Adipocyte (in vitro differentiated cells): ENCODE measurements at regions not wholly inside any gene's neighbourhood (a gene's known extent, or its start where the extent isn't known, plus 50 kb on each side); places are given as distances from the start of the nearest gene placed in this dataset.

Experiments used
- DNase-seq: peaks from one replicate; pipeline ENCODE4 v3.0.0-alpha.2; 2015; ENCODE audit warnings: low read depth
- H3K27me3 ChIP-seq: replicated peaks from 2 replicates; pipeline ENCODE4 v1.7.0; 2013; ENCODE audit warnings: mild to moderate bottlenecking, low read length, moderate library complexity; ENCODE audit not compliant: control insufficient read depth, insufficient read depth
- H3K36me3 ChIP-seq: 2 replicates; pipeline ENCODE4 v1.7.0; 2013; ENCODE audit warnings: low read length, mild to moderate bottlenecking, moderate library complexity; ENCODE audit not compliant: control insufficient read depth, insufficient read depth, severe bottlenecking
- H3K4me1 ChIP-seq: 2 replicates; pipeline ENCODE4 v1.7.0; 2013; ENCODE audit warnings: mild to moderate bottlenecking, low read length, moderate library complexity; ENCODE audit not compliant: control insufficient read depth, insufficient read depth
- H3K4me3 ChIP-seq: 2 replicates; pipeline ENCODE4 v1.7.0; 2013; ENCODE audit warnings: mild to moderate bottlenecking, low read length, moderate library complexity
- H3K9ac ChIP-seq: 2 replicates; pipeline ENCODE4 v1.7.0; 2013; ENCODE audit warnings: mild to moderate bottlenecking, low read length, moderate library complexity
- H3K9me3 ChIP-seq: 2 replicates; pipeline ENCODE4 v1.7.0; 2013; ENCODE audit warnings: mild to moderate bottlenecking, low read length, moderate library complexity; ENCODE audit not compliant: control insufficient read depth

DNA sequence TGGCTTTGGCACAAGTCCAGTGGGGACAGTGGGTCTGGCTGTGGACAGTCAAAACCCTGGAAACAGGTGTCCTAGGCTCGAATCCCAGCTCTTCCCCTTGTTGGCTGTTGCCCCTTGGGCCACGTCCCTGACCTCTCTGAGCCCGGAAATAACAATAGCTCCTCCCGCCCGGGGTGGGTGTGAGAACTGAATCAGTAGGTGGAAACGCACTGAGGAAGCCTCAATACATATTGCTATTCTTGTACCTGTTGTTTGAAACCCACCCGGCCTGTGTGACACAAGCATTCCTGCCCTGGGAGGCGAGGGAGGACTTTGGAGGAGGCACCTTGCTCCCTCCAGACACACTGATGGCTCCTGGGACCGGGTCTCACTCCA is 134.1 kb downstream of the OLFM1 start:
- DNase-seq: no peak
- Histone ChIP-seq H3K9me3 (no peaks in the 10 kb centered on the region), H3K4me1 (peaks cover 3% of the 10 kb centered on the region), H3K27me3 (peaks cover 60% of the 10 kb centered on the region), H3K36me3 (no peaks in the 10 kb centered on the region), H3K9ac (no peak overlapping the region), H3K4me3 (no peak overlapping the region)

DNA sequence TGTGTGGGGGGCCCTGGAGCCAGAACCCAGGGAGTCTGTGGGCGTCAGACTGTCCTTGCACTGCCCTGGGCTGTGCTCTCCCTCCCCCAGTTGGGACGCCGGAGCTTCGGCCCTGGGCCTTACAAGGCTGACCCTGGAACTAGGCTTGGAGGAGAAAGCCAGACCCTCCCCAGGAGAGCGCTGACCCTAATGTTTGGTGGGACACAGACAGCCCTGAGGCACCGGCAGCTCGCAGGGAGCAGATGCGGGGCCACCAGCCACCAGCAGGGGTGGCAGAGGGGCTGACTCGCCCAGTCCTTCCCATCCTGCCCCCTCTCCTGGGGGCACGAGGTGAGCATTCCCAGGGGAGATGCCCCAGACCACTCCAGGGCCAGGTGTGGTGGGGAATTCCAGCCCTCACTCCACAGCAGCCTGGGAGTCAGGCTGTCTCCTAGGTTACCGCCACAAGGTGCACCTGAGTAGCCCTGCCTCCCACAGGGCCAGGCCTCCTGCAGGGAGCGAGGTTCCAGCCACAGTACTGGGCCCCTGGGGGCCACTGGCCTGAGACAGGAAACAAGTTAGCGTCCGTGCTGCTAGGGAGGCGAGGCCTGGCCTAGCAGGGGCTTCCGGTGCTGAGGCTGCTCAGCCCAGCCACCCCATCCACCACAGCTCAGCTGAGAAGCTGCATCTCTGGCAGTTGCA is 134.6 kb downstream of the OLFM1 start:
- no peak overlapping the region for H3K4me3 ChIP-seq
- no peaks in the 10 kb centered on the region for H3K36me3 ChIP-seq
- no peaks in the 10 kb centered on the region for H3K4me1 ChIP-seq
- no peak overlapping the region for H3K9ac ChIP-seq
- no peak for DNase-seq
- no peaks in the 10 kb centered on the region for H3K9me3 ChIP-seq
- H3K27me3 ChIP-seq: peaks cover 56% of the 10 kb centered on the region

DNA sequence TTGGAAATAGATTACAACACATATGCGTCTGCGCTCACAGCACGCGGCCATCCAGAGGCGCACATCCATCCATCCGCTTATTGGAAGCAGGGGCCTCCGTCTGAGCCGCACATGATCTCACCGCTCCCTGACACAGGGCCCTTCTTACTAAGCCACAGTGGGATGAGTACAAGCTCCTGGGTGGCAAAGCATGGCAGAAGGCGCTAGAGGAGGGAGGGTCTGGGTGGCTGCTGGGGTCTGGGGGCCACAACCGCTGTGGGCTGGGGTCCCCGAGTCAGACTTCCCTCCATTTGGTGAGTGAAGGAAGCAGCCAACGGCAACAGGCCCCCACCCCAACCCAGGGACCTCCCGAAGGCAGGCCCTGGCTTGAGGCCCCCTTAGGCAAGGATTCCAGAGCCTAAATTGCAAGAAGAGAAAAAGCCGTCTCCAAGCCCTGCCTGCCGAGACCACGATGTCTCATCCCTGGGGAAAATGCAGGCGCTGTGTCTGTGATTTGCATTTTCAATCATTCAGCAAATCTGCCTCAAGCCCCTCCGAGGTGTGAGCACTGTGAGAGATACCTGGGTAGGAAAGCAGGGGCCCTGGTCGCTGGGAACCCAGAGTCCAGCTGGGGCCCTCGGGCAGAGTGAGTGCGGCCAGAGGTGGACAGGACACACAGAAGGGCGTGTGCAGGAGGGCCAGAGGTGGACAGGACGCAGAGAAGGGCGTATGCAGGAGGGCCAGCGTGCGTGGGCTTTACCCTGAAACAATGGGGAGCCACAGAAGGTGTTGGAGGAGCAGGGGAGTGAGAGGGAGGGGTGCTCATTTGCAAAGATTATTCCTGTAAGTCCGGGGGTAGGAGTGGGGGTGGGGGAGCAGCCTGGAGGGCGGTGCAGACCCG is 135.7 kb downstream of the OLFM1 start:
- no peak for DNase-seq
- no peaks in the 10 kb centered on the region for H3K4me1 ChIP-seq
- no peak overlapping the region for H3K4me3 ChIP-seq
- no peak overlapping the region for H3K9ac ChIP-seq
- H3K36me3 ChIP-seq: no peaks in the 10 kb centered on the region
- no peaks in the 10 kb centered on the region for H3K9me3 ChIP-seq
- H3K27me3 ChIP-seq: peaks cover 51% of the 10 kb centered on the region

DNA sequence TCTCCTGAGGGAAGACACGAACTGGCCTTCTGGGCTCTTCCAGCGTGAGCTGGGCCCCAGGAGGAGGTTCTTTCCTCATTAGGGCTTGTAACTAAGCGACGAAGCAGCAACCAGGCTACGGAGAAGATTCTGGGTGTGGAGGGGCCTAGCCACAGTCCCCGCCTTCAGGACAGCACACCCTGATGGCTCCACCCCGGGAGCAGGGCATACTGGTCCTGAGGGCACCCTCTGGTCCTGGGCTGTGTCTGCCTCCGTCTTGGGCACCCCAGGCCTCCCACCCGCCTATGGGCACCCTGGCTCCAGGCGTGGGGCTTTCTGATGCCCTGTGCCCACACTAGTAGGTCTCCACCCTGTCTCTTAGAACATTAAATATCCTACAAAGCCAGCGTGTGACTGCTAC is 136.4 kb downstream of the OLFM1 start:
- H3K27me3 ChIP-seq: peaks cover 46% of the 10 kb centered on the region
- H3K9me3 ChIP-seq: no peaks in the 10 kb centered on the region
- no peaks in the 10 kb centered on the region for H3K36me3 ChIP-seq
- no peak overlapping the region for H3K9ac ChIP-seq
- H3K4me1 ChIP-seq: no peaks in the 10 kb centered on the region
- no peak for DNase-seq
- no peak overlapping the region for H3K4me3 ChIP-seq

DNA sequence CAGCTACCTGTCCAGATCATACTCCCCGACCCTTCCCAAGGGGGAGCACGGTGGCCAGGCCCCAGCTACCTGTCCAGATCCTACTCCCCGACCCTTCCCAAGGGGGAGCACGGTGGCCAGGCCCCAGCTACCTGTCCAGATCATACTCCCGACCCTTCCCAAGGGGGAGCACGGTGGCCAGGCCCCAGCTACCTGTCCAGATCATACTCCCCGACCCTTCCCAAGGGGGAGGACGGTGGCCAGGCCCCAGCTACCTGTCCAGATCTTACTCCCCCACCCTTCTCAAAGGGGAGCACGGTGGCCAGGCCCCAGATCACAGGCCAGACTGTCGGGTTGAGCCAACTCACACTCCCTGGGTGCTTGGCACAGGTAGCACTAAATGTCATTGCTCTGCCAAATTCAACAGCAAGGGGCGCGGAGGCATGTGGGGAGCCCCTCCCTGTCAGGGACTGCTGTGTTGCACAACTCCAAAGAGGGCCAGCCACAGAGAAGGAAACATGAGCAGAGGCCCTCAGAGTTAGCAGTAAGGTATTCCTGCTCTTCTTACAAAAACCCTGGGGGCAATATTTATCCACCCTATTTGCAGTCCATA is 136.9 kb downstream of the OLFM1 start:
- Histone ChIP-seq H3K4me3 (no peak overlapping the region), H3K9me3 (no peaks in the 10 kb centered on the region), H3K4me1 (no peaks in the 10 kb centered on the region), H3K9ac (no peak overlapping the region), H3K27me3 (peaks cover 45% of the 10 kb centered on the region), H3K36me3 (no peaks in the 10 kb centered on the region)
- DNase-seq: no peak

DNA sequence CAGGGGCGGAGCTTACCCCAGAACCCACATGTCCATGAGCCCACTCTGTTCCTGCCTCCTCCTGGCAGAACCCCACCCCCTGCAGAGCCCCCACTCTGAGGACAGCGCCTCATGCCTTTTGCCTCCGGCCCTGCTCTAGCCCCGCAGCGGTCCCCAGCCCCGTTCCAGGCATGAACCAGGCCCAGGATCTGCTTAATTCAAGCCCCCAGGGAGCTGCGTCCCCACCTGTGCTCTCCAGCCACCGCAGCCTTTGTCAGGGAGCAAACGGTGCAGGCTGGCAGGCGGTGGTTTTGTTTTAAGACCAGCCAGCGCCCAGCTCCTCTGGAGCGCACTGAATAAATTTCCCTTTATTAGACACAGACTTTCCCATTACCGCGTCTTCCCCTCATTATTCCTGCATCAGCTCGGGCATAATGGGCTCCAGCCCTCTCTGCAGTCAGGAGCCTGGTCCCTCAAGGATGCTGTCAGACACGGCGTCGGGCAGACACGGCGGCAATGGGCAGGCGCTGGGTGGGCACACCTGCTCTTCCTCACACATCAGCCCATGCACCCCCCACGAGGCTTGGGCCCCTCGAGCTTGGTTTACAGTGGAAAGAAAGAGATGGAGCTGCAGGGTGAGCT is 137.6 kb downstream of the OLFM1 start:
- Histone ChIP-seq H3K36me3 (no peaks in the 10 kb centered on the region), H3K9ac (no peak overlapping the region), H3K27me3 (peaks cover 46% of the 10 kb centered on the region), H3K9me3 (no peaks in the 10 kb centered on the region), H3K4me1 (no peaks in the 10 kb centered on the region), H3K4me3 (no peak overlapping the region)
- no peak for DNase-seq

DNA sequence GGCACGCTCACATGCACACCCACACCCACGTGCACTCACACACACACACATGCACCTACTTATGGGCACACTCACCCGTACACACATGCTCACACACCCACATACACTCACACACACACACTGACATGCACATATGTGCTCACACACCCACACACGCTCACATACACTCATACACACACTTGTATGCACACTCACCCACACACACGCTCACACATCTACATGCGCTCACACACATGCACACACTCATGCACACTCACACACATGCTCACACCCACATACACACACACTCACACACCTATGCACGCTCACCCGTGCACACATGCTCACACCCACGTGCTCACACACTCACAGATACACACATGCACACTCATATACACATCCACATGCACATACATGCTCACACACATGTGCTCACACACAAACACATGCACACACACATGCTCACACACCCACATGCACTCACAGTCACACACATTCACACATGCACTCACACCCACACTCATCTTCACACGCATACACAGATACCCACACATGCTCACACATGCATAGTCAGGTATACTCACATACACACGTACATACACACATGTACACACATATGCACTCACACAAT is 138.3 kb downstream of the OLFM1 start:
- Histone ChIP-seq H3K4me1 (no peaks in the 10 kb centered on the region), H3K36me3 (no peaks in the 10 kb centered on the region), H3K9me3 (no peaks in the 10 kb centered on the region), H3K27me3 (peaks cover 40% of the 10 kb centered on the region), H3K4me3 (no peak overlapping the region), H3K9ac (no peak overlapping the region)
- DNase-seq: no peak

DNA sequence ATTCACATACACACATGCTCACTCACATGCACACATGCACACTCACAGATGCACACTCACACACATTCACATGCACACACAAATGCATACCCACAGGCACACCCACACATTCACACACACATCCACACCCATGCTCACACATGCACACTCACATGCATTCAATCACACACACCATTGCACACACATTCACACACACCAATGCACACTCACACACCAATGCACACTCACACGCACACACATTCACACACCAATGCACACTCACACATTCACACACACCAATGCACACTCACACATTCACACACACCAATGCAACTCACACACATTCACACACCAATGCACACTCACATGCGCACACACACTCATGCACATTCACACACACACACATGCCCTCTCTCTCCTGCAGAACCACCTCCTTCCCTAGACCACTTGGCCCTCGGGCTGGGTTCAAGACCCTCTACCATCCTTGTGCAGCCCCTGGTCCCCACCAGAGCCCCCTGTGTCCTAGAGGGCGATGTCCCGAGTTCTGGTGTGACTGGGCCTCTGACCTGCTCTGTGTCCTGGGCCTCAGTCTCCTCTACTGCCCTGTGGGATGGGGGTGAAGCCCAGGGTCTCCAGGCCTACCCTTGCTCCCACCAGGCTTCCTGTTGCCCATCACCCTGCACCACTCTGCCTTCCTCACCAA is 139.0 kb downstream of the OLFM1 start:
- peaks cover 6% of the 10 kb centered on the region for H3K4me1 ChIP-seq
- H3K9me3 ChIP-seq: no peaks in the 10 kb centered on the region
- no peak overlapping the region for H3K4me3 ChIP-seq
- no peak overlapping the region for H3K9ac ChIP-seq
- H3K36me3 ChIP-seq: no peaks in the 10 kb centered on the region
- peaks cover 33% of the 10 kb centered on the region for H3K27me3 ChIP-seq
- no peak for DNase-seq

DNA sequence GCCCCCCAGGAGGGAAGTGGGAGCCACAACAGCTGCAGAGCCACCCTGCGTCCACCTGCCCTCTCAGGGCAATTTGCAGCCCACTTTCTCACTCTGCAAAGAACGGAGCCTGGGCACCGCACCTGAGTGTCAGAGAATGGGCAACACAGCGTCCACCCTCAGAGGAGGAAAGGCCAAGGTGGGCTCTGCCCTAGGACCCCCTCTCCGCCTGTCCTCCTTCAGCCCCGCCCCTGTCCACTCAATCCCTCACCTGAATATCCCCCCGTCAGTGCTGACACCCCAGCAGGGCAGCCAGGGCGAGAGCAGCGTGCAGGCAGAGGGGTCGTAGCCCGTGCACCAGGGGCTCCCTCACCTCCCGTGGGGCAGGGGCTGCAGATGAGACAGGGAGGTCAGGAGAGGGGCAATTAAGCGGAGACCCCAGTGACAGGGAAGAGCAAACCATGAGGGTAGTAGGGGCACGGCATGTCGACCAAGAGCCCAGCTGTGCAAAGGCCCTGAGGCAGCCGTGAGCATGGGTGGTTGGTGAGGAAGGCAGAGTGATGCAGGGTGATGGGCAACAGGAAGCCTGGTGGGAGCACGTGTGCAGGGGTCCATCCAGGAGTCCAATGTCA is 140.3 kb downstream of the OLFM1 start:
- Histone ChIP-seq H3K4me1 (peaks cover 6% of the 10 kb centered on the region), H3K9me3 (no peaks in the 10 kb centered on the region), H3K36me3 (no peaks in the 10 kb centered on the region), H3K4me3 (no peak overlapping the region), H3K27me3 (peaks cover 25% of the 10 kb centered on the region), H3K9ac (no peak overlapping the region)
- DNase-seq: no peak

DNA sequence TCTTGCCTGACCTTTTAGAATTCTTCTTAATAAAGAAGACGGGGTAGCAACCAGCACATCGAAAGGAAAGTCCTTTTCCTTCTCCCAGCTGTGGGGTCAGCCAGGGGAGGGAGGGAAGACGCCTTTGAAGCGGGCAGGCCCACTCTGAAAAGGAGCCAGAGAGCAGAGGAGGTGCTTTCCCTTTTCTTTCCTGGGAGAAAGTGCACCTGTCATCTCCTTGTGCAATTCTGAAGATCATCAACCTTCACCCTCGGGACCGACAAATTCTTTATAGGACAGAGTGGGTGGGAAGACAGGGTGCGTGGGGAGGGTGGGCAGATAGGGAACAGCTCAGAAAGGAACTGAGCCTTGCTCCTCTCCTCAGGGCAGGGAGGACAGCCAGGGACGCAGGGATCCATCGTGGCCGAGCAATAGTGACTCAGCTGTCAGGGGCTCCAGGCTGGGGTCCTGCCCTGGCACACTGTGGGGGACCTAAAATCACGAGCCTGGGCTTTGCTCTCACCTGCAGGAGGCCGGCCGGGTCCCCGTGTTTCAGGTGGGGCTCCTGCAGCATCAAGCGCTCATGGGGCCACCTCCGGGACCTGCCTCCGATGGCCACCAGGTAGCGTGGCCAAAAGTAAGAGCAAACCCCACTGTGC is 141.0 kb downstream of the OLFM1 start:
- peaks cover 20% of the 10 kb centered on the region for H3K27me3 ChIP-seq
- no peaks in the 10 kb centered on the region for H3K36me3 ChIP-seq
- H3K4me1 ChIP-seq: peaks cover 6% of the 10 kb centered on the region
- no peak overlapping the region for H3K9ac ChIP-seq
- H3K9me3 ChIP-seq: peaks cover 4% of the 10 kb centered on the region
- no peak overlapping the region for H3K4me3 ChIP-seq
- no peak for DNase-seq
